PC-9 (cell line): ENCODE measurements at regions not wholly inside any gene's neighbourhood (a gene's known extent, or its start where the extent isn't known, plus 50 kb on each side); places are given as distances from the start of the nearest gene placed in this dataset.

Source experiments
- BruUV-seq: library from RNA; stranded (reverse); fragments of 400-500 nt; replicated peaks from 2 replicates; lab custom pipeline; 2021; lab: Mats Ljungman, UMichigan
- CTCF ChIA-PET: fragments of 300-600 bp; sonication (Branson Sonifier 250); formaldehyde crosslinking; loops from one replicate; lab custom pipeline; 2022; ENCODE audit warnings: antibody characterized with exemption; lab: Charles Lee
- POLR2A ChIA-PET: fragments of 300-600 bp; sonication (Branson Sonifier 250); formaldehyde crosslinking; loops from one replicate; lab custom pipeline; 2022; ENCODE audit warnings: antibody characterized with exemption; ENCODE audit not compliant: unreplicated experiment; lab: Charles Lee
- DNase-seq, 2 experiments: peaks; one replicate each; pipeline versions ENCODE4 v3.0.0 to v3.0.0-alpha.2; 2015 to 2022; ENCODE audit warnings: mixed read lengths in 1 of 2
- H2AFZ ChIP-seq: fragments of 200-600 bp; sonication (generic); 2 replicates; pipeline ENCODE4 v1.8.1; 2017; ENCODE audit warnings: antibody characterized with exemption
- H3F3A ChIP-seq: fragments of 200-600 bp; sonication (generic); 2 replicates; pipeline ENCODE4 v1.8.1; 2017; ENCODE audit warnings: antibody characterized with exemption, mild to moderate bottlenecking, low read depth; ENCODE audit not compliant: insufficient read depth
- H3K27ac ChIP-seq: fragments of 200-600 bp; sonication (generic); 2 replicates; pipeline ENCODE4 v1.6.1; 2016; ENCODE audit warnings: mixed run types
- H3K27me3 ChIP-seq: fragments of 200-600 bp; sonication (generic); 2 replicates; pipeline ENCODE4 v1.6.1; 2016; ENCODE audit warnings: low read depth, mixed run types; ENCODE audit not compliant: insufficient read depth
- H3K36me3 ChIP-seq: fragments of 200-600 bp; sonication (generic); 2 replicates; pipeline ENCODE4 v1.6.1; 2016; ENCODE audit warnings: low read depth, mixed run types
- H3K4me1 ChIP-seq: fragments of 200-600 bp; sonication (generic); replicated peaks from 2 replicates; pipeline ENCODE4 v1.6.1; 2016; ENCODE audit warnings: mixed run types; ENCODE audit not compliant: insufficient read depth
- H3K4me2 ChIP-seq: fragments of 200-600 bp; sonication (generic); 2 replicates; pipeline ENCODE4 v1.6.1; 2017; ENCODE audit warnings: mixed run types
- H3K4me3 ChIP-seq: fragments of 200-600 bp; sonication (generic); 2 replicates; pipeline ENCODE4 v1.6.1; 2016; ENCODE audit warnings: mixed run types
- H3K79me2 ChIP-seq: fragments of 200-600 bp; sonication (generic); 2 replicates; pipeline ENCODE4 v1.6.1; 2017; ENCODE audit warnings: low read depth, mixed run types
- H3K9me2 ChIP-seq: fragments of 200-600 bp; sonication (generic); 2 replicates; pipeline ENCODE4 v1.8.1; 2017; ENCODE audit warnings: mild to moderate bottlenecking; ENCODE audit not compliant: insufficient read depth
- H3K9me3 ChIP-seq: fragments of 200-600 bp; sonication (generic); 2 replicates; pipeline ENCODE4 v1.8.1; 2016; ENCODE audit warnings: low read depth; ENCODE audit not compliant: insufficient read depth
- H4K20me1 ChIP-seq: fragments of 200-600 bp; sonication (generic); 2 replicates; pipeline ENCODE4 v1.8.1; 2017; ENCODE audit not compliant: insufficient read depth
- CTCF ChIP-seq: fragments of 200-600 bp; sonication (generic); conservative IDR thresholded peaks from 2 replicates; pipeline ENCODE4 v1.6.1; 2017; ENCODE audit warnings: mixed run types, antibody characterized with exemption, mild to moderate bottlenecking, moderate library complexity
- EZH2 ChIP-seq: fragments of 200-600 bp; sonication (generic); IDR thresholded peaks from 2 replicates; pipeline ENCODE4 v1.8.0; 2017; ENCODE audit warnings: antibody characterized with exemption, low read depth
- intact Hi-C: fragments of 100-400 bp; cut with micrococcal nuclease; formaldehyde crosslinking; loops from one replicate; pipeline ENCODE4 v1.10.0; 2022; ENCODE audit not compliant: unreplicated experiment

GRCh38 chr21:23249760-23250159 lies 2251.6 kb downstream of the NCAM2 start:
- Histone ChIP-seq H3K4me3 (no peak overlapping the region), H3K27me3 (no peaks in the 10 kb centered on the region), H3K9me3 (no peaks in the 10 kb centered on the region), H3F3A (no peaks in the 10 kb centered on the region), H4K20me1 (no peaks in the 10 kb centered on the region), H3K27ac (no peak overlapping the region), H3K4me1 (no peaks in the 10 kb centered on the region), H3K9me2 (no peaks in the 10 kb centered on the region), H3K79me2 (no peaks in the 10 kb centered on the region), H3K36me3 (no peaks in the 10 kb centered on the region), H2AFZ (no peak overlapping the region), H3K4me2 (no peak overlapping the region)
- BruUV-seq: no TSS peak
- intact Hi-C loops: no loop called here
- no peak for DNase-seq
- ChIA-PET POLR2A (no interaction called here), CTCF (no interaction called here)
- TF ChIP-seq EZH2 (no peak), CTCF (no peak)

- H3K9me2 ChIP-seq: no peaks in the 10 kb centered on the region
- TF ChIP-seq CTCF: no peak
- no peak for TF ChIP-seq EZH2
- no peaks in the 10 kb centered on the region for H3K79me2 ChIP-seq
- no peak for DNase-seq
- H3F3A ChIP-seq: no peaks in the 10 kb centered on the region
- no peaks in the 10 kb centered on the region for H3K4me1 ChIP-seq
- no peak overlapping the region for H3K27ac ChIP-seq
- no TSS peak for BruUV-seq
- no peak overlapping the region for H3K4me3 ChIP-seq
- H3K9me3 ChIP-seq: no peaks in the 10 kb centered on the region
- H3K4me2 ChIP-seq: no peak overlapping the region
- intact Hi-C loops: no loop called here
- CTCF ChIA-PET: no interaction called here
- no peak overlapping the region for H2AFZ ChIP-seq
- no peaks in the 10 kb centered on the region for H4K20me1 ChIP-seq
- POLR2A ChIA-PET: no interaction called here
- H3K27me3 ChIP-seq: no peaks in the 10 kb centered on the region
- H3K36me3 ChIP-seq: no peaks in the 10 kb centered on the region
These were observed 2249.1 kb downstream of the NCAM2 start for GRCh38 chr21:23247334-23247733.

- Histone ChIP-seq H2AFZ (no peak overlapping the region), H3F3A (no peaks in the 10 kb centered on the region), H3K4me1 (no peaks in the 10 kb centered on the region), H3K4me2 (no peak overlapping the region), H3K4me3 (no peak overlapping the region), H3K27me3 (no peaks in the 10 kb centered on the region), H3K36me3 (no peaks in the 10 kb centered on the region), H3K79me2 (no peaks in the 10 kb centered on the region), H3K9me3 (no peaks in the 10 kb centered on the region), H3K27ac (no peak overlapping the region), H3K9me2 (no peaks in the 10 kb centered on the region), H4K20me1 (no peaks in the 10 kb centered on the region)
- POLR2A ChIA-PET: no interaction called here
- no TSS peak for BruUV-seq
- intact Hi-C loops: no loop called here
- no peak for TF ChIP-seq EZH2
- TF ChIP-seq CTCF: no peak
- CTCF ChIA-PET: no interaction called here
- no peak for DNase-seq
These were observed 2247.0 kb downstream of the NCAM2 start for GRCh38 chr21:23245255-23245654.
